ENCODE measurements at regions not wholly inside any gene's neighbourhood (a gene's known extent, or its start where the extent isn't known, plus 50 kb on each side); places are given as distances from the start of the nearest gene placed in this dataset.

DNA sequence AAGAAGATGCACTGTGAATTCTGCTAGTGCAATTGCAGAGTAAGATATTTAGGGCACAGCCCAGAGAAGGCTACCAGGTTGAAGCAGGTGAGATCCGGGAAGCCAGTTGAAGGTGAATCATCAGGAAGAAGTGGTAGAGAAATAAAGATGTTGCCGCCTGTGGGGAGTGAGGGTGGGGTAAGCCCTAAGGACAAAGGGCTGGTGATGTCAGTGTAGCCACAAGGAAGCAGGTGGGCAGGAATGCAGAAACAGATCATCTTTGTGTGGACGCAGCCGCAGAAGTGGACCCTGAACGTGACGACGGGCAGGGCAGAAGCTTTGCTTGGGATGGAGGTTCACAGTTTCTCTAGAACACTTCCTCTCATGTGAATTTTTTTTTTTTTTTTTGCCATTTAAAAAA lies 164.2 kb downstream of the ACTL7B start:
- Histone ChIP-seq H4K20me1 (ENCODE audit: insufficient read depth) (no peaks in the 10 kb centered on the region), H3K27ac (no peak overlapping the region), H3K79me2 (ENCODE audit: insufficient read depth, low read depth) (no peaks in the 10 kb centered on the region), H3K36me3 (ENCODE audit: insufficient read depth) (no peaks in the 10 kb centered on the region), H3K4me2 (no peak overlapping the region), H3K27me3 (ENCODE audit: insufficient read depth, low read depth) (no peaks in the 10 kb centered on the region), H2AFZ (ENCODE audit: low read depth) (no peak overlapping the region), H3K9ac (no peak overlapping the region), H3K4me3 (IDR thresholded peaks at IDR 0.05; ENCODE audit: insufficient read depth, low read depth, low read length) (no peak overlapping the region), H3K4me1 (ENCODE audit: low read depth, poor library complexity, severe bottlenecking) (no peaks in the 10 kb centered on the region)
- TF ChIP-seq, protein P1, sequence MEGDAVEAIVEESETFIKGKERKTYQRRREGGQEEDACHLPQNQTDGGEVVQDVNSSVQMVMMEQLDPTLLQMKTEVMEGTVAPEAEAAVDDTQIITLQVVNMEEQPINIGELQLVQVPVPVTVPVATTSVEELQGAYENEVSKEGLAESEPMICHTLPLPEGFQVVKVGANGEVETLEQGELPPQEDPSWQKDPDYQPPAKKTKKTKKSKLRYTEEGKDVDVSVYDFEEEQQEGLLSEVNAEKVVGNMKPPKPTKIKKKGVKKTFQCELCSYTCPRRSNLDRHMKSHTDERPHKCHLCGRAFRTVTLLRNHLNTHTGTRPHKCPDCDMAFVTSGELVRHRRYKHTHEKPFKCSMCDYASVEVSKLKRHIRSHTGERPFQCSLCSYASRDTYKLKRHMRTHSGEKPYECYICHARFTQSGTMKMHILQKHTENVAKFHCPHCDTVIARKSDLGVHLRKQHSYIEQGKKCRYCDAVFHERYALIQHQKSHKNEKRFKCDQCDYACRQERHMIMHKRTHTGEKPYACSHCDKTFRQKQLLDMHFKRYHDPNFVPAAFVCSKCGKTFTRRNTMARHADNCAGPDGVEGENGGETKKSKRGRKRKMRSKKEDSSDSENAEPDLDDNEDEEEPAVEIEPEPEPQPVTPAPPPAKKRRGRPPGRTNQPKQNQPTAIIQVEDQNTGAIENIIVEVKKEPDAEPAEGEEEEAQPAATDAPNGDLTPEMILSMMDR (conservative IDR thresholded peaks at IDR 0.05; ENCODE audit: low read depth, low read length) = no peak

DNA sequence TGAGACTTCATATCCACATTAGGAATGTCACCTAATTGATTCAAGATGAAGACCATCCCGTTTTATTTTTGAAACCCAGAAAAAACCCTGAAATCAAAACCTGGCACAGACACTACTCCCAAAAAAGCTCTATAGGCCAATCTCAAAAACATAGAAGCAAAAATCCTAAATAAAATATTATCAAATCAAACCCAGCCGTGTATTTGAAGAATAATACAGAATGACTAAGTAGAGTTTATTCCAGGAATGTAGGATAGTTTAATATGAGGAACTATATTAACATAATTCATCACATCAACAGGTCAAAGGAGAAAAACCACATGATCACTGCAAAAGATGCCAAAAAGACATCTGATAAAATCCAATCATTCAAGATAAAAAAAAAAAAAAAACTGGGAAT lies 167.1 kb downstream of the ACTL7B start:
- Histone ChIP-seq H3K79me2 (ENCODE audit: insufficient read depth, low read depth) (no peaks in the 10 kb centered on the region), H3K27ac (no peak overlapping the region), H3K4me1 (ENCODE audit: low read depth, poor library complexity, severe bottlenecking) (no peaks in the 10 kb centered on the region), H3K4me2 (no peak overlapping the region), H3K9ac (no peak overlapping the region), H3K36me3 (ENCODE audit: insufficient read depth) (no peaks in the 10 kb centered on the region), H3K27me3 (ENCODE audit: insufficient read depth, low read depth) (no peaks in the 10 kb centered on the region), H4K20me1 (ENCODE audit: insufficient read depth) (no peaks in the 10 kb centered on the region), H2AFZ (ENCODE audit: low read depth) (no peak overlapping the region), H3K4me3 (IDR thresholded peaks at IDR 0.05; ENCODE audit: insufficient read depth, low read depth, low read length) (no peak overlapping the region)
- TF ChIP-seq, protein P1 (conservative IDR thresholded peaks at IDR 0.05; ENCODE audit: low read depth, low read length) = no peak

DNA sequence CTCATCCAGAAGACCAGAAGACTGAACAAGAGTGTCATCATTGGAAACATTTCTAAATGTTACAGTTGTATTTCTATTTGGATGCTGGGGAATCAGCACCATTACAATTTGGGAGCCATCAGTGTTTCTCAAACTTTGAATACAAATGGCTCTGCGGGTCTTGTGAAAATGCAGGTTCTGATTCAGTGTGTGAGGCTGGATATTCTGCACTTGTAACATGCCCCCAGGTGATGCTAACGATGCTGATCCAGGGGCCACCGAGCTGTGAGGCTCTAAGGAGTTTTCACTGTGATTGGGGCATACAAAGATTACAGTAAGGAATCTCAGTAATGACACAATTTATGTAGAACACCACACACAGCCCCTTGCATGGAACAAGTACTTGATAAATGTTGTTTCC lies 167.7 kb downstream of the ACTL7B start:
- TF ChIP-seq, protein P1 (conservative IDR thresholded peaks at IDR 0.05; ENCODE audit: low read depth, low read length) = no peak
- H4K20me1 ChIP-seq (ENCODE audit: insufficient read depth) = no peaks in the 10 kb centered on the region
- H3K27me3 ChIP-seq (ENCODE audit: insufficient read depth, low read depth) = no peaks in the 10 kb centered on the region
- H2AFZ ChIP-seq (ENCODE audit: low read depth) = no peak overlapping the region
- H3K4me3 ChIP-seq (IDR thresholded peaks at IDR 0.05; ENCODE audit: insufficient read depth, low read depth, low read length) = no peak overlapping the region
- no peak overlapping the region for H3K4me2 ChIP-seq
- no peak overlapping the region for H3K27ac ChIP-seq
- H3K79me2 ChIP-seq (ENCODE audit: insufficient read depth, low read depth) = no peaks in the 10 kb centered on the region
- no peak overlapping the region for H3K9ac ChIP-seq
- no peaks in the 10 kb centered on the region for H3K36me3 ChIP-seq (ENCODE audit: insufficient read depth)
- no peaks in the 10 kb centered on the region for H3K4me1 ChIP-seq (ENCODE audit: low read depth, poor library complexity, severe bottlenecking)

DNA sequence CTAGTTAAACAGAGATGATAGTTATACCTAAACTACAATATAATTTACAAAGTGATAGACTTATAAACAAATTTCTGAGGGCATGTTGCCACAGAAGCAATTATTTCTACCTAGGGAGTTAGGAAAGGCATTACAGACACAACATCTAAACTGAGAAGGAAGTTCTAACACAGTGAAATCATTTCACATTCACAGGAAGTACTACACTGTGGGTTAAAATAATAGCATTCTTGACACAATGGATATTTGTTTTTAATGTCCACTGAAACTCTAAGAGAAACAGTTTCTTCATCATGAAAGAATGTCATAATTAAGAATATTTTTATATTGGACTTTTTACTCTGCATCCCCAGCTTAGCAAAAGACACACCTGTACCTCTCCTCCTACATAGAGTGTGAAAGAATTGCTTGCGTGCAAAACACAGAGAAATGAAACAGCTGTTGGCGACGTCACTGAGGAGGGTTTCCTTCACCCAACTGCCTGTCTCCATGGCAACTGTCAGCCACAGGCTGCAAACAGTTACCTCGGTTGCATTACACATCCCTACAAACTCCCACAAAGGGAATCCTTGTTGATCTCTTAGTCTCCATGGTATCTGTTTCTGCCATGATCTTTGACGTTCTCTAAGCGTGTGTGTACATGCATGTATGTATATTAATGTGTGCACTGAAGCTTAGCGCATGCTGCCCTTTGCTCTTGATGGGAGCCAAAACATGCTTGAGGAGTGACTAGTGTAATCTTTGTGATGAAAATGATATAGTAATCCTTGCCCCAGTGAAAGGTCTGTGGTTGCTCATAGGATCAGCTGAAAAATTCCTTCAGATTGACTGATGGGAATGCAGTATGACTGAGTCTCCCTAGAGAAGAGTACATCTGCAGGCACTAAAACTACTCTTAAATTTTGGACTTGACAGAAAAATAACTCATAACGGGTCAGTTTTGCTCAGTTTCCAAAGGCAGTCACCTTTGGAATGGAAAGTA lies 168.5 kb downstream of the ACTL7B start:
- H3K27ac ChIP-seq = no peak overlapping the region

More for the DNA sequence above, 168.5 kb downstream of the ACTL7B start:
- TF ChIP-seq, protein P1 (conservative IDR thresholded peaks at IDR 0.05; ENCODE audit: low read depth, low read length) = no peak
- Histone ChIP-seq H3K4me2 (no peak overlapping the region), H3K79me2 (ENCODE audit: insufficient read depth, low read depth) (no peaks in the 10 kb centered on the region), H3K27me3 (ENCODE audit: insufficient read depth, low read depth) (no peaks in the 10 kb centered on the region), H4K20me1 (ENCODE audit: insufficient read depth) (no peaks in the 10 kb centered on the region), H3K9ac (no peak overlapping the region), H2AFZ (ENCODE audit: low read depth) (no peak overlapping the region), H3K36me3 (ENCODE audit: insufficient read depth) (no peaks in the 10 kb centered on the region), H3K4me3 (IDR thresholded peaks at IDR 0.05; ENCODE audit: insufficient read depth, low read depth, low read length) (no peak overlapping the region), H3K4me1 (ENCODE audit: low read depth, poor library complexity, severe bottlenecking) (no peaks in the 10 kb centered on the region)

Measured in KMS-11 (cell line).